H1 (cell line): ENCODE measurements at regions not wholly inside any gene's neighbourhood (a gene's known extent, or its start where the extent isn't known, plus 50 kb on each side); places are given as distances from the start of the nearest gene placed in this dataset.

Source experiments
- ASH2L ChIP-seq: fragments of 200-600, 300-600 bp; sonication (generic); IDR thresholded peaks from one replicate; pipeline ENCODE4 v1.7.1; 2017; ENCODE audit warnings: low read length
- GTF2F1 ChIP-seq: IDR thresholded peaks from 2 replicates; pipeline ENCODE4 v1.6.1; 2012; ENCODE audit warnings: low read depth, low read length, improper control_type of control experiment, borderline replicate concordance
- RFX5 ChIP-seq: IDR thresholded peaks from 2 replicates; pipeline ENCODE4 v1.6.1; 2011; ENCODE audit warnings: low read depth, low read length, improper control_type of control experiment, borderline replicate concordance
- SRF ChIP-seq: IDR thresholded peaks from 2 replicates; pipeline ENCODE4 v1.6.1; 2011; ENCODE audit warnings: mild to moderate bottlenecking, low read depth, low read length, moderate library complexity

GRCh38 chr14:101333335-101334280 is 227.7 kb upstream of the DIO3 start (continued):
- TF ChIP-seq RFX5 (no peak), GTF2F1 (no peak), ASH2L (no peak), SRF (no peak)
